ENCODE measurements at regions not wholly inside any gene's neighbourhood (a gene's known extent, or its start where the extent isn't known, plus 50 kb on each side); places are given as distances from the start of the nearest gene placed in this dataset.
"Not testable (repeated sequence)": the region's sequence is repeated elsewhere in the genome, so short reads cannot be mapped to it uniquely, and the experiment has no call there.

DNA sequence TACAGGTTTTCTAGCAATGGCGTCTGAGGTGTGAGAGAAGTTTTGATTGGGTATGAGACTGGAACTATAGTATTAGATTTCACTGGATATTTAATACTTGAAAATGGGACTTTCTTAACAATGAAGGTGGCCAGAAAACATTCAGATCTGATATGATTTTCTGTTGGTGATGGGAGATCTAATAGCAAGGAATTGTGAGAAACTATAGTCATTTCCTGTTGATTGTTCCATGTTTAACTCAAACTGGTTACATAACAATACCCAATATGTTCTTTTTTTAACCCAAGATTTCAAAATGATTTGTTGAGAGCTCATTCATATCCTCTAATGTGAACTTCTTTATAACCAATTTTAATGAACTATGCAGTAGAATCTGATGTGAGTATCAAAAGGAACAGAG is 793.2 kb upstream of the RGMB start:
- WGBS (ENCODE audit: insufficient coverage), result no CpG with 5 or more reads among the region's 1 CpG
- Histone ChIP-seq H3K4me3 (ENCODE audit: control insufficient read depth in 1 of 7, extremely low read depth in 1 of 7, insufficient read depth in 4 of 7, low read depth in 2 of 7, low read length in 6 of 7) (no peak overlapping the region), H3K27me3 (replicated peaks in 2 of 5; ENCODE audit: control insufficient read depth in 4 of 5, insufficient read depth in 5 of 5, low read length in 4 of 5) (no peaks in the 10 kb centered on the region), H3K27ac (ENCODE audit: insufficient read depth in 1 of 2, low read depth in 1 of 2, low read length in 2 of 2, poor library complexity in 1 of 2, severe bottlenecking in 2 of 2) (no peak overlapping the region), H3K9me3 (ENCODE audit: control extremely low read depth in 1 of 5, control insufficient read depth in 4 of 5, insufficient read depth in 2 of 5, low read depth in 1 of 5, low read length in 4 of 5) (no peaks in the 10 kb centered on the region), H3K4me1 (ENCODE audit: control extremely low read depth in 1 of 4, control insufficient read depth in 4 of 4, insufficient read depth in 4 of 4, low read length in 3 of 4) (no peaks in the 10 kb centered on the region), H3K36me3 (ENCODE audit: control insufficient read depth in 4 of 4, insufficient read depth in 4 of 4, low read length in 3 of 4) (no peaks in the 10 kb centered on the region)
- POLR2A ChIA-PET, result no interaction called here
- no peak for DNase-seq
- CTCF ChIA-PET, result no interaction called here

DNA sequence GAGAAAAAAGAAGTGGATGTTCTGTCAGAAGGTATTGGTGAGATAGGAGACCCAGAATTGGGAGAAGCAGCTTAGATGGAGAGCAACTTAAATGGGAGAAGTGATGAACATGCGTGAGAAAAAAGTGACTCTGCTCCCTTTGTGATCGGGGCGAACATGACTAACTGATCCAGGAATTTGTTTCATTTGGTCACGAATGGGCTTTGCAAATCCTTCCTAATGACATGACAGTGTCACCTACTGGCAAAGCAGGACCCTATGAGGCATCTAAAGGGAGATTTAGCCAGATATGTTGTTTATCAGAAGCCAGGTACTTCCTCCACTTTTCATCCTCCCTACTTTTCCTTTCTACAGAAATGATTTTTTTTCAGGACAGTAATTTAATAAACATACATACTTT is 787.4 kb upstream of the RGMB start:
- Histone ChIP-seq H3K27me3 (replicated peaks in 2 of 5; ENCODE audit: control insufficient read depth in 4 of 5, insufficient read depth in 5 of 5, low read length in 4 of 5) (no peaks in the 10 kb centered on the region), H3K4me1 (ENCODE audit: control extremely low read depth in 1 of 4, control insufficient read depth in 4 of 4, insufficient read depth in 4 of 4, low read length in 3 of 4) (no peaks in the 10 kb centered on the region), H3K4me3 (ENCODE audit: control insufficient read depth in 1 of 7, extremely low read depth in 1 of 7, insufficient read depth in 4 of 7, low read depth in 2 of 7, low read length in 6 of 7) (no peak overlapping the region), H3K9me3 (ENCODE audit: control extremely low read depth in 1 of 5, control insufficient read depth in 4 of 5, insufficient read depth in 2 of 5, low read depth in 1 of 5, low read length in 4 of 5) (no peaks in the 10 kb centered on the region), H3K27ac (ENCODE audit: insufficient read depth in 1 of 2, low read depth in 1 of 2, low read length in 2 of 2, poor library complexity in 1 of 2, severe bottlenecking in 2 of 2) (no peak overlapping the region), H3K36me3 (ENCODE audit: control insufficient read depth in 4 of 4, insufficient read depth in 4 of 4, low read length in 3 of 4) (no peaks in the 10 kb centered on the region)
- no peak for DNase-seq
- 68% methylated on average over 4 of the region's 4 CpGs for WGBS (ENCODE audit: insufficient coverage)
- CTCF ChIA-PET, result no interaction called here
- POLR2A ChIA-PET, result no interaction called here

DNA sequence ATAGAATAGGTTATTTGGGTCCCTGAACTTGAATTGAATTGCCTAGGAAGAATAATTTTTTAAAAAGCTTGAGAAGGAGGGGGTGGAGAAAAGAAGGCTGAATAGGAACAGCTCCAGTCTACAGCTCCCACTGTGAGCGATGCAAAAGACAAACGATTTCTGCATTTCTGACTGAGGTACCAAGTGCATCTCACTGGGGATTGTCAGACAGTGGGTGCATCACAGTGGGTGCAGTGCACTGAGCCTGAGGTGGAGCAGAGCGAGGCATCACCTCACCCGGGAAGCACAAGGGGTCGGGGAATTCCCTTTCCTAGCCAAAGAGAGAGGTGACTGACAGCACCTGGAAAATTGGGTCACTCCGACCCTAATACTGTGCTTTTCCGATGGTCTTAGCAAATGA is 782.2 kb upstream of the RGMB start:
- no peaks in the 10 kb centered on the region for H3K36me3 ChIP-seq (ENCODE audit: control insufficient read depth in 4 of 4, insufficient read depth in 4 of 4, low read length in 3 of 4)
- ChIA-PET POLR2A (no interaction called here), CTCF (no interaction called here)
- no peaks in the 10 kb centered on the region for H3K4me1 ChIP-seq (ENCODE audit: control extremely low read depth in 1 of 4, control insufficient read depth in 4 of 4, insufficient read depth in 4 of 4, low read length in 3 of 4)
- DNase-seq, result no peak
- 99% methylated on average over 7 of the region's 7 CpGs for WGBS (ENCODE audit: insufficient coverage)
- H3K4me3 ChIP-seq (ENCODE audit: control insufficient read depth in 1 of 7, extremely low read depth in 1 of 7, insufficient read depth in 4 of 7, low read depth in 2 of 7, low read length in 6 of 7), result no peak overlapping the region
- H3K27me3 ChIP-seq (replicated peaks in 2 of 5; ENCODE audit: control insufficient read depth in 4 of 5, insufficient read depth in 5 of 5, low read length in 4 of 5), result no peaks in the 10 kb centered on the region
- H3K27ac ChIP-seq (ENCODE audit: insufficient read depth in 1 of 2, low read depth in 1 of 2, low read length in 2 of 2, poor library complexity in 1 of 2, severe bottlenecking in 2 of 2), result no peak overlapping the region
- H3K9me3 ChIP-seq (ENCODE audit: control extremely low read depth in 1 of 5, control insufficient read depth in 4 of 5, insufficient read depth in 2 of 5, low read depth in 1 of 5, low read length in 4 of 5), result peaks cover 0 to 6% (median 0%) of the 10 kb centered on the region in 5 experiments

DNA sequence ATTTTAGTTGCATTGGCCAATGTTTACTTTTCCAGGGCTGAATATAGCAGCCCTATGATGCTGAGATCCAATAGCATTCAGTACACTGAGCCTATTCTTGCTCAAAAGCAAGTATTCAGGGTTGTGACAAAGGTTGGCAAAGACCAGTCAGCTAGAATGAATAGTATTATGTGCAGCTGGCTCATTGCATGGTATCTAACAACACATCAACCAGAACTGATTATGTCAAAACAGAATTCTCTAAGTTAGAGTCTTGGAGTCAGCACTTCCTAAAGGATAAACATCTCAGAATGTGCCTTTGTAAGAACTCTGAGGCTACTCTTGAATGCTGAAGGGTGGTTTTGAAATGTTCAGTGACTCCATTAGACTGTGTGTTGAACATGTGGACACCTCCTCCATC is 774.5 kb upstream of the RGMB start:
- Histone ChIP-seq H3K27ac (ENCODE audit: insufficient read depth in 1 of 2, low read depth in 1 of 2, low read length in 2 of 2, poor library complexity in 1 of 2, severe bottlenecking in 2 of 2) (no peak overlapping the region), H3K4me3 (ENCODE audit: control insufficient read depth in 1 of 7, extremely low read depth in 1 of 7, insufficient read depth in 4 of 7, low read depth in 2 of 7, low read length in 6 of 7) (no peak overlapping the region), H3K4me1 (ENCODE audit: control extremely low read depth in 1 of 4, control insufficient read depth in 4 of 4, insufficient read depth in 4 of 4, low read length in 3 of 4) (no peaks in the 10 kb centered on the region), H3K9me3 (ENCODE audit: control extremely low read depth in 1 of 5, control insufficient read depth in 4 of 5, insufficient read depth in 2 of 5, low read depth in 1 of 5, low read length in 4 of 5) (no peaks in the 10 kb centered on the region), H3K27me3 (replicated peaks in 2 of 5; ENCODE audit: control insufficient read depth in 4 of 5, insufficient read depth in 5 of 5, low read length in 4 of 5) (no peaks in the 10 kb centered on the region), H3K36me3 (ENCODE audit: control insufficient read depth in 4 of 4, insufficient read depth in 4 of 4, low read length in 3 of 4) (no peaks in the 10 kb centered on the region)
- DNase-seq, result no peak
- CTCF ChIA-PET, result no interaction called here
- POLR2A ChIA-PET, result no interaction called here

DNA sequence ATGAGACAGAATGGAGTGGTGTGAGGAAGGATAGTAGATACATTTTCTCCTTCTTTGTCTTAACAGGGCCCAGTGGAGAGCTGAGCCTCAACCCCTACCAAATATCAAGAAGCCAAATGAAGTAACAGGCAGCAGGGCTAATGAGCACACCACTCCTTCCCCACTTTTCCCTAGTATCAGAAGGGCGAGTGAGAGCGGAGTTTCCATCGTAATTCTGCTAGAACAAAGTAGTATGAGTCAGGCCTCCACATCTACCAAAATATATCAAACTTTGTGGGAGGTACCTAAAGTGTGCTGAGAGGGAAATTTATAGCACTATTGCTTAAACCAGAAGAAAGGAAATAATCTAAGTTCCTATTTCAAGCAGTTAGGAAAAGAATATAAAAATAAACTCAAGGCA is 769.0 kb upstream of the RGMB start:
- H3K36me3 ChIP-seq (ENCODE audit: control insufficient read depth in 4 of 4, insufficient read depth in 4 of 4, low read length in 3 of 4), result no peaks in the 10 kb centered on the region
- no peak overlapping the region for H3K27ac ChIP-seq (ENCODE audit: insufficient read depth in 1 of 2, low read depth in 1 of 2, low read length in 2 of 2, poor library complexity in 1 of 2, severe bottlenecking in 2 of 2)
- no peak overlapping the region for H3K4me3 ChIP-seq (ENCODE audit: control insufficient read depth in 1 of 7, extremely low read depth in 1 of 7, insufficient read depth in 4 of 7, low read depth in 2 of 7, low read length in 6 of 7)
- ChIA-PET CTCF (no interaction called here), POLR2A (no interaction called here)
- no peaks in the 10 kb centered on the region for H3K27me3 ChIP-seq (replicated peaks in 2 of 5; ENCODE audit: control insufficient read depth in 4 of 5, insufficient read depth in 5 of 5, low read length in 4 of 5)
- H3K4me1 ChIP-seq (ENCODE audit: control extremely low read depth in 1 of 4, control insufficient read depth in 4 of 4, insufficient read depth in 4 of 4, low read length in 3 of 4), result no peaks in the 10 kb centered on the region
- DNase-seq, result no peak
- no peaks in the 10 kb centered on the region for H3K9me3 ChIP-seq (ENCODE audit: control extremely low read depth in 1 of 5, control insufficient read depth in 4 of 5, insufficient read depth in 2 of 5, low read depth in 1 of 5, low read length in 4 of 5)
- 80% methylated on average over 1 of the region's 3 CpGs for WGBS (ENCODE audit: insufficient coverage)

DNA sequence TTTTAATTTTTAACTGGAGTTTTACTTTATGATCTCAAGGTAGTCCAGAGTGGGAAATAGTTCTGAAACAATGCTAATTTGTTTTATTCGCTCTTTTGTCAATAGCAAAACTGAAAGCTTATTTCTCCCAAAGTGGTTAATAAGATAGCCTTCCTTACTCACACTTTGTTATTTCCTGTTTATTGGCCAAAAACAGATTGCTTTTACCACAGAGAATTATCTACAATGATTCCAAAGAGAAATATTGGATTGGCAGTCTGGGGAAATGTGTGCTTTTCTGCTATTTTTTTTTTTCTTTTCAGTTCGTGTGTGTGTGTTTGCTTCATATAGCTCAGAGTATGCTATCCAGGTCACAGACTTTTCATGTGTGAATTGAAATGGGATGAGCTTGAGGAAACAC is 756.7 kb upstream of the RGMB start:
- Histone ChIP-seq H3K9me3 (ENCODE audit: control extremely low read depth in 1 of 5, control insufficient read depth in 4 of 5, insufficient read depth in 2 of 5, low read depth in 1 of 5, low read length in 4 of 5) (peaks cover 0 to 2% (median 0%) of the 10 kb centered on the region in 5 experiments), H3K4me3 (ENCODE audit: control insufficient read depth in 1 of 7, extremely low read depth in 1 of 7, insufficient read depth in 4 of 7, low read depth in 2 of 7, low read length in 6 of 7) (no peak overlapping the region), H3K36me3 (ENCODE audit: control insufficient read depth in 4 of 4, insufficient read depth in 4 of 4, low read length in 3 of 4) (no peaks in the 10 kb centered on the region), H3K27ac (ENCODE audit: insufficient read depth in 1 of 2, low read depth in 1 of 2, low read length in 2 of 2, poor library complexity in 1 of 2, severe bottlenecking in 2 of 2) (no peak overlapping the region), H3K4me1 (ENCODE audit: control extremely low read depth in 1 of 4, control insufficient read depth in 4 of 4, insufficient read depth in 4 of 4, low read length in 3 of 4) (no peaks in the 10 kb centered on the region), H3K27me3 (replicated peaks in 2 of 5; ENCODE audit: control insufficient read depth in 4 of 5, insufficient read depth in 5 of 5, low read length in 4 of 5) (no peaks in the 10 kb centered on the region)
- ChIA-PET CTCF (no interaction called here), POLR2A (no interaction called here)
- WGBS (ENCODE audit: insufficient coverage), result no CpG with 5 or more reads among the region's 2 CpGs
- no peak for DNase-seq

DNA sequence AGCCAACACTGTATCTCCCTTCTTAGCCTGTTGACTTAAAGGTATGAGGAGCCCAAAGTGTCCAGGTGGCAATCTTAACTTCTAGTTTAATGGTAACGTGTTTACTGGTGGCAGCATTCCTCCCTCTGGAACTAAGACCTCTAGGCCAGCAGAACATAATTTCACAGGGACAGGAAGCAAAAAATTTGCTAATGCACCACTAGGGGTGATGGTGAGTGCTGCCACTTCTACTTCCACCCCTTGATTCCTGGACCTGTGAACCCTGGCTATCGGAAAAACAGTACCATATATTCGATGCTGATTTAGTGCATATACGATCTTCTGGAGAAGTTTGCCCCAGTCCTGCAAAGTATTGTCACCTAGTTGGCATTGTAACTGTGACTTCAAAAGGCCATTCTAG is 743.2 kb upstream of the RGMB start:
- H3K4me1 ChIP-seq (ENCODE audit: control extremely low read depth in 1 of 4, control insufficient read depth in 4 of 4, insufficient read depth in 4 of 4, low read length in 3 of 4); H3K27me3 ChIP-seq (replicated peaks in 2 of 5; ENCODE audit: control insufficient read depth in 4 of 5, insufficient read depth in 5 of 5, low read length in 4 of 5); POLR2A ChIA-PET; H3K36me3 ChIP-seq (ENCODE audit: control insufficient read depth in 4 of 4, insufficient read depth in 4 of 4, low read length in 3 of 4); H3K27ac ChIP-seq (ENCODE audit: insufficient read depth in 1 of 2, low read depth in 1 of 2, low read length in 2 of 2, poor library complexity in 1 of 2, severe bottlenecking in 2 of 2); H3K9me3 ChIP-seq (ENCODE audit: control extremely low read depth in 1 of 5, control insufficient read depth in 4 of 5, insufficient read depth in 2 of 5, low read depth in 1 of 5, low read length in 4 of 5); DNase-seq; CTCF ChIA-PET; H3K4me3 ChIP-seq (ENCODE audit: control insufficient read depth in 1 of 7, extremely low read depth in 1 of 7, insufficient read depth in 4 of 7, low read depth in 2 of 7, low read length in 6 of 7): not testable (repeated sequence)
- 93% methylated on average over 4 of the region's 4 CpGs for WGBS (ENCODE audit: insufficient coverage)

DNA sequence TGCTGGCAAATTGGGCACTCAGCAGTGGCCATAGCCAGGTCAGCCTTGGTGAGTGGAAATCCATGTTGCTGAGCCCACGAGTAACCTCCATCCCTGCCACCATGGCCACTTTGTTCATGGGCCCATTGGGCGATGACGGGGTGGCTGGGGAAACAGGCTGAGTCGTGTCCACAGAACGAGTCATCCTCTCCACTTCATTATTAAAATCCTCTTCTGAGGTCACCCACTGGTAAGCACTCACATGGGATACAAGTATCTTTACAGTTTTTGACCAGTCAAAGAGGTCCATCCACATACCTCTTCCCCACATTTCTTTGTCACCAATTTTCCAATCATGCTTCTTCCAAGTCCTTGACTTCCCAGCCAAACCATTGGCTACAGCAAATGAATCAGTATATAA is 742.4 kb upstream of the RGMB start:
- POLR2A ChIA-PET; H3K4me1 ChIP-seq (ENCODE audit: control extremely low read depth in 1 of 4, control insufficient read depth in 4 of 4, insufficient read depth in 4 of 4, low read length in 3 of 4); H3K36me3 ChIP-seq (ENCODE audit: control insufficient read depth in 4 of 4, insufficient read depth in 4 of 4, low read length in 3 of 4); CTCF ChIA-PET; DNase-seq; H3K4me3 ChIP-seq (ENCODE audit: control insufficient read depth in 1 of 7, extremely low read depth in 1 of 7, insufficient read depth in 4 of 7, low read depth in 2 of 7, low read length in 6 of 7); H3K27me3 ChIP-seq (replicated peaks in 2 of 5; ENCODE audit: control insufficient read depth in 4 of 5, insufficient read depth in 5 of 5, low read length in 4 of 5); H3K9me3 ChIP-seq (ENCODE audit: control extremely low read depth in 1 of 5, control insufficient read depth in 4 of 5, insufficient read depth in 2 of 5, low read depth in 1 of 5, low read length in 4 of 5); H3K27ac ChIP-seq (ENCODE audit: insufficient read depth in 1 of 2, low read depth in 1 of 2, low read length in 2 of 2, poor library complexity in 1 of 2, severe bottlenecking in 2 of 2): not testable (repeated sequence)
- 93% methylated on average over 5 of the region's 5 CpGs for WGBS (ENCODE audit: insufficient coverage)

Data from common myeloid progenitor, CD34-positive (primary cell).